H1 (cell line): ENCODE measurements at regions not wholly inside any gene's neighbourhood (a gene's known extent, or its start where the extent isn't known, plus 50 kb on each side); places are given as distances from the start of the nearest gene placed in this dataset.

Source experiments
- SIN3A ChIP-seq, 2 experiments: IDR thresholded peaks in 1 of 2; conservative IDR thresholded peaks in 1 of 2; 2 replicates each; pipeline ENCODE4 v1.6.1; 2011 to 2012; ENCODE audit warnings: low read length in 2 of 2, improper control_type of control experiment in 1 of 2, low read depth in 1 of 2, mild to moderate bottlenecking in 1 of 2
- USF2 ChIP-seq: IDR thresholded peaks from 2 replicates; pipeline ENCODE4 v1.6.1; 2011; ENCODE audit warnings: low read length, improper control_type of control experiment

- TF ChIP-seq SIN3A (conservative IDR thresholded peaks at IDR 0.05 in 1 of 2, IDR thresholded peaks at IDR 0.05 in 1 of 2; ENCODE audit: low read depth in 1 of 2, low read length in 2 of 2): no peak
- TF ChIP-seq USF2: no peak
These were observed 468.0 kb downstream of the UQCRFS1 start (continued) for GRCh38 chr19:28744943-28745342.
